Memory B cell (primary cell): ENCODE measurements at regions not wholly inside any gene's neighbourhood (a gene's known extent, or its start where the extent isn't known, plus 50 kb on each side); places are given as distances from the start of the nearest gene placed in this dataset.

Experiments
- ATAC-seq: fragments of 150-1000 bp; cut with Tn5 transposase; 2 replicates; pipeline ENCODE4 v1.10.0; 2021; ENCODE audit warnings: low read depth, mild to moderate bottlenecking, moderate library complexity
- DNase-seq, 2 donors: peaks; one replicate each; pipeline ENCODE4 v3.0.0; 2022; ENCODE audit warnings: low spot score in 2 of 2
- H3K27ac Mint-ChIP-seq: one replicate; pipeline ENCODE4 v1.8.0; 2022; ENCODE audit warnings: mild to moderate bottlenecking, moderate library complexity, mixed read lengths
- H3K27me3 Mint-ChIP-seq: one replicate; pipeline ENCODE4 v1.8.0; 2022; ENCODE audit warnings: mixed read lengths
- H3K36me3 Mint-ChIP-seq: one replicate; pipeline ENCODE4 v1.8.0; 2022; ENCODE audit warnings: mild to moderate bottlenecking, mixed read lengths
- H3K4me1 Mint-ChIP-seq: one replicate; pipeline ENCODE4 v1.8.0; 2022; ENCODE audit warnings: mixed read lengths
- H3K4me3 Mint-ChIP-seq: one replicate; pipeline ENCODE4 v1.8.0; 2022; ENCODE audit warnings: mild to moderate bottlenecking, moderate library complexity, mixed read lengths
- H3K9me3 Mint-ChIP-seq: one replicate; pipeline ENCODE4 v1.8.0; 2022; ENCODE audit warnings: mixed read lengths

- Mint-ChIP-seq H3K4me3 (no peak overlapping the region), H3K36me3 (no peaks in the 10 kb centered on the region), H3K9me3 (no peaks in the 10 kb centered on the region), H3K4me1 (peaks cover 13% of the 10 kb centered on the region), H3K27ac (no peak overlapping the region), H3K27me3 (peaks cover 3% of the 10 kb centered on the region)
- DNase-seq (no peak), ATAC-seq (no peak)
Measured at GRCh38 chr6:118761645-118762044, 110.3 kb upstream of the CEP85L start.

GRCh38 chr6:118758946-118759345, 107.6 kb upstream of the CEP85L start:
- no peak overlapping the region for H3K27ac Mint-ChIP-seq
- no peaks in the 10 kb centered on the region for H3K36me3 Mint-ChIP-seq
- peaks cover 6% of the 10 kb centered on the region for H3K27me3 Mint-ChIP-seq
- peaks cover 14% of the 10 kb centered on the region for H3K4me1 Mint-ChIP-seq
- H3K4me3 Mint-ChIP-seq, result no peak overlapping the region
- H3K9me3 Mint-ChIP-seq, result no peaks in the 10 kb centered on the region
- ATAC-seq (no peak), DNase-seq (no peak)

- Mint-ChIP-seq H3K9me3 (peaks cover 2% of the 10 kb centered on the region), H3K27me3 (peaks cover 5% of the 10 kb centered on the region), H3K36me3 (no peaks in the 10 kb centered on the region), H3K4me1 (peaks cover 14% of the 10 kb centered on the region), H3K4me3 (no peak overlapping the region), H3K27ac (no peak overlapping the region)
- ATAC-seq, result no peak
- no peak for DNase-seq
Measured at GRCh38 chr6:118755941-118756646, 104.7 kb upstream of the CEP85L start.

GRCh38 chr6:118752803-118753202, 101.4 kb upstream of the CEP85L start:
- Mint-ChIP-seq H3K36me3 (no peaks in the 10 kb centered on the region), H3K4me1 (peaks cover 13% of the 10 kb centered on the region), H3K9me3 (peaks cover 2% of the 10 kb centered on the region), H3K4me3 (no peak overlapping the region), H3K27me3 (peaks cover 5% of the 10 kb centered on the region), H3K27ac (no peak overlapping the region)
- no peak for DNase-seq
- no peak for ATAC-seq

GRCh38 chr6:118751072-118751471, 99.7 kb upstream of the CEP85L start:
- no peak for ATAC-seq
- peaks cover 2% of the 10 kb centered on the region for H3K9me3 Mint-ChIP-seq
- DNase-seq, result no peak
- H3K36me3 Mint-ChIP-seq, result no peaks in the 10 kb centered on the region
- peaks cover 3% of the 10 kb centered on the region for H3K27me3 Mint-ChIP-seq
- no peak overlapping the region for H3K27ac Mint-ChIP-seq
- H3K4me1 Mint-ChIP-seq, result peaks cover 24% of the 10 kb centered on the region
- no peak overlapping the region for H3K4me3 Mint-ChIP-seq

- peaks cover 2% of the 10 kb centered on the region for H3K9me3 Mint-ChIP-seq
- ATAC-seq, result no peak
- H3K27ac Mint-ChIP-seq, result no peak overlapping the region
Measured at GRCh38 chr6:118750143-118750542, 98.8 kb upstream of the CEP85L start.

GRCh38 chr6:118748311-118749062, 97.1 kb upstream of the CEP85L start:
- no peaks in the 10 kb centered on the region for H3K36me3 Mint-ChIP-seq
- H3K4me3 Mint-ChIP-seq, result no peak overlapping the region
- peaks cover 36% of the 10 kb centered on the region for H3K4me1 Mint-ChIP-seq
- H3K27ac Mint-ChIP-seq, result no peak overlapping the region
- peaks cover 3% of the 10 kb centered on the region for H3K27me3 Mint-ChIP-seq
- no peak for ATAC-seq
- DNase-seq, result no peak
- H3K9me3 Mint-ChIP-seq, result peaks cover 2% of the 10 kb centered on the region

More at GRCh38 chr6:118750143-118750542, 98.8 kb upstream of the CEP85L start:
- H3K27me3 Mint-ChIP-seq, result peaks cover 2% of the 10 kb centered on the region
- peaks cover 31% of the 10 kb centered on the region for H3K4me1 Mint-ChIP-seq
- no peaks in the 10 kb centered on the region for H3K36me3 Mint-ChIP-seq
- H3K4me3 Mint-ChIP-seq, result no peak overlapping the region
- DNase-seq, result no peak

- Mint-ChIP-seq H3K36me3 (no peaks in the 10 kb centered on the region), H3K27ac (no peak overlapping the region), H3K4me3 (no peak overlapping the region), H3K27me3 (peaks cover 3% of the 10 kb centered on the region), H3K9me3 (peaks cover 2% of the 10 kb centered on the region), H3K4me1 (peaks cover 36% of the 10 kb centered on the region)
- ATAC-seq (no peak), DNase-seq (no peak)
Measured at GRCh38 chr6:118746825-118747174, 95.4 kb upstream of the CEP85L start.

- peak; percentile 84 for ATAC-seq
- Mint-ChIP-seq H3K27ac (no peak overlapping the region), H3K27me3 (peaks cover 3% of the 10 kb centered on the region), H3K4me1 (peaks cover 36% of the 10 kb centered on the region), H3K4me3 (peak overlapping the region; percentile 22), H3K36me3 (no peaks in the 10 kb centered on the region), H3K9me3 (peaks cover 2% of the 10 kb centered on the region)
- no peak for DNase-seq
Measured at GRCh38 chr6:118746145-118746824, 94.9 kb upstream of the CEP85L start.

- Mint-ChIP-seq H3K4me1 (peaks cover 36% of the 10 kb centered on the region), H3K9me3 (no peaks in the 10 kb centered on the region), H3K27me3 (peaks cover 3% of the 10 kb centered on the region), H3K4me3 (peak overlapping the region; percentile 9), H3K36me3 (no peaks in the 10 kb centered on the region), H3K27ac (no peak overlapping the region)
- ATAC-seq (no peak), DNase-seq (no peak)
Measured at GRCh38 chr6:118745156-118745555, 93.8 kb upstream of the CEP85L start.

- peaks cover 3% of the 10 kb centered on the region for H3K27me3 Mint-ChIP-seq
- H3K27ac Mint-ChIP-seq, result no peak overlapping the region
- no peak overlapping the region for H3K4me3 Mint-ChIP-seq
- H3K36me3 Mint-ChIP-seq, result no peaks in the 10 kb centered on the region
- H3K4me1 Mint-ChIP-seq, result peaks cover 36% of the 10 kb centered on the region
- no peaks in the 10 kb centered on the region for H3K9me3 Mint-ChIP-seq
- DNase-seq (no peak), ATAC-seq (no peak)
Measured at GRCh38 chr6:118744261-118744941, 93.0 kb upstream of the CEP85L start.

GRCh38 chr6:118743746-118744145, 92.4 kb upstream of the CEP85L start:
- DNase-seq, result no peak
- no peak for ATAC-seq
- Mint-ChIP-seq H3K9me3 (no peaks in the 10 kb centered on the region), H3K4me1 (peaks cover 36% of the 10 kb centered on the region), H3K4me3 (no peak overlapping the region), H3K36me3 (no peaks in the 10 kb centered on the region), H3K27me3 (peaks cover 3% of the 10 kb centered on the region), H3K27ac (no peak overlapping the region)

GRCh38 chr6:118740372-118740771, 89.0 kb upstream of the CEP85L start:
- peaks cover 17% of the 10 kb centered on the region for H3K4me1 Mint-ChIP-seq
- H3K27me3 Mint-ChIP-seq, result peaks cover 8% of the 10 kb centered on the region

More at GRCh38 chr6:118740372-118740771, 89.0 kb upstream of the CEP85L start:
- Mint-ChIP-seq H3K27ac (no peak overlapping the region), H3K4me3 (no peak overlapping the region), H3K36me3 (peaks cover 1% of the 10 kb centered on the region), H3K9me3 (no peaks in the 10 kb centered on the region)
- DNase-seq (no peak), ATAC-seq (no peak)
